NCI-H2227 treated with DMSO at 0.1 percent for 48 hours (cell line): ENCODE measurements at regions not wholly inside any gene's neighbourhood (a gene's known extent, or its start where the extent isn't known, plus 50 kb on each side); places are given as distances from the start of the nearest gene placed in this dataset.
"Not testable (repeated sequence)": the region's sequence is repeated elsewhere in the genome, so short reads cannot be mapped to it uniquely, and the experiment has no call there.

Experiments used
- DNase-seq: peaks from one replicate; lab custom pipeline; 2025; lab: John Stamatoyannopoulos, UW

DNA sequence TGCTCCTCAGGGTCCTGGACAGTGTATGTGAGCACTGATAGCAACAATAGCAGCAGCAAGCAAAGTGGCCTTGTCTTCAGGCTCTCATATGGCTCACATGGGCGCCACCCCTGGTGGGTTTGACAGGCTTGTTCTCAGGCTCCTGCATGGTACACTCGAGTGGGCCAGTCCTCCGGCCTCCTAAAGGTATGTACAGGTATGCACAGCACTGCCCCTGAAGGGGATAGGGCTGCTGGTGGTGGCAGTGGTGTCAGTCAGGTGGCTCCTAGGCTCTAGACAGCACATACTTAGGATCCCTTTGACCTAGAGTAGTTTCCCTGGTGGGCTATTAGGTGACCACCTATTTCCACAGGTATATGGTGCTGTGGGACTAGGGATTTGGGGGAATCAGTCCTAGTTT lies 79.8 kb downstream of the LGALS9B start:
- not testable (repeated sequence) for DNase-seq

- peak; percentile 15 for DNase-seq
These were observed 85.7 kb downstream of the LGALS9B start for GRCh38 chr17:20381358-20382300.

- not testable (repeated sequence) for DNase-seq
These were observed 86.7 kb downstream of the LGALS9B start for GRCh38 chr17:20380625-20381024.

GRCh38 chr17:20379251-20379650 lies 88.1 kb downstream of the LGALS9B start:
- not testable (repeated sequence) for DNase-seq

DNA sequence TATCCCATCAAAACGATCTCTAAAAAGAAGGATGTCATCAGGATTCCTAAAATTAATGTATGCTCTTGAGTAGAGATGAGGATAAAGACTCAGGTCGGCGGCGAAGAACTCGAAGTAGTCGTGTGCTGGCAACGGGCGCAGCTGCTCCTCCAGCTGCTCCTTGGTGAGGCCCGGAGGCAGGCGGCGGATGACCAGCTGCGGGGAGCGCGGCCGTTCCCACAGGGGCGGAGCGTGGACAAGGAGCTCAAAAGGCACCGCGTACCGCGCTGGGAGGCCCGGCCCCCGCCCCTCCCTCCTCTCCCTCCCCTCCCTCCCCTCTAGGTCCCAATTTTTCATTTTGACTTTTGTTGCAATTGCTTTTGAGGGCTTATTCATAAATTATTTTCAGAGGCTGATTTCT lies 90.7 kb downstream of the LGALS9B start:
- not testable (repeated sequence) for DNase-seq

DNA sequence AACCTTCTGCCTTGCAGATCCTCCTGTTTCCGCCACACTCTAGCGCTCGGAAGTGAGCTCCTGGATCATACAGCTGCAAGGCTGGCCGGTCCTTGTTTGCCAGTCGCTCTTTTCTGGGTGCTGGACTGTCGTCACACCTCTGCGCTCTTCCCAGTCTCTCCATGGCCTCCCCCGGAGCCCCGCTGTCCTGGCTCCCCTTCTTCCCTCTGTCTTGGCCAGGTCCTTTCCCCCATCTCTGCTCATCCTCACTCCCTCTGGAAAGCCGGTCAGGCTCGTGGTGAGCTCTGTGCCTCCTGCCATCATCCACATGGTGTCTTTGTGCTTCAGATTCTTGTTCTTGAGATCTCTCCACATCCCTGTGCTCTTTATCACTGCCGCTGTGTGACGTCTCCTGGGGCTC lies 91.6 kb downstream of the LGALS9B start:
- DNase-seq = not testable (repeated sequence)
